ENCODE measurements at regions not wholly inside any gene's neighbourhood (a gene's known extent, or its start where the extent isn't known, plus 50 kb on each side); places are given as distances from the start of the nearest gene placed in this dataset.

DNA sequence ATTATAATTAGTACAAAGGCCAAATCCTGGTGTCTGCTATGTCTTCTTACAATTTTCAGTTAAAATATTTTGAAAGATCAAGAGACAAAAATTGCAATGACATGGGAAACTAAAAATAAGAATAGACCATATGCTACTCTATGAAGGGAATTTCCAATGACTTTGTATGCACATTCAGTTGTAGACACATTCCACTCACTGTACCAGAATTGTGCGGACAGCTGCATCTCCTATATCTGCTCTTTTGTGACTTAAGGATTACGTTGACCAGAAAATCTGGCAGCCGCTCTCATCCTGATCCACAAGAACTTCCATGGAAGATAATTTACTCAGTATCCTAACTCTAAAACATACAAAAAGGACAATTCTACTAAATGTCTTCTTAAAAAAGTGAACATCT is 493.9 kb upstream of the KCNMB2 start:
- TF ChIP-seq POLR2A (IDR thresholded peaks at IDR 0.05; ENCODE audit: low read depth, low read length) (no peak), POLR2AphosphoS5 (IDR thresholded peaks at IDR 0.05; ENCODE audit: low read depth, low read length) (no peak)
